ENCODE measurements at regions not wholly inside any gene's neighbourhood (a gene's known extent, or its start where the extent isn't known, plus 50 kb on each side); places are given as distances from the start of the nearest gene placed in this dataset.

DNA sequence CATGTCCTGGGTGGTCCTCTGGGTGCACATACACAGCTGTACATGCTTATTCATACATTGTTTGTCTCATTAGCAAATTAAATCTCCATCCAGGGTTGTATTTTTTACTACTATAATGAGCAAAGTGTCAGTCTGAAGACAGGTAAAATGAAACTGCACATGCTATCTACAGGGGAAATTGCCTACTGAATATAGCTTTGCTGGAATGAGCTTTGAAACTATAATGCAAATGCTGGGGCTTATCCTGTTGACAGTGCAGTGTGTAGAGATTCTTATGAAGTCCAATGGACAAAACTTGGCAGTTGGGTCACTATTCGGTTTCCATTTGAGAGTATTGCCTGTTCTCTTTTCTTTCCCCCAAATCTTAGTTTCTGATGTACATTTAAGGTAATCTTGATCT is 292.8 kb upstream of the LRP1B start:
- Histone ChIP-seq H3K9me3 (replicated peaks; ENCODE audit: control insufficient read depth, insufficient read depth, low read length) (no peaks in the 10 kb centered on the region), H3K27ac (ENCODE audit: insufficient read depth, low read depth, low read length) (no peak overlapping the region), H3K9me1 (replicated peaks; ENCODE audit: control insufficient read depth, extremely low read depth, insufficient read depth, low read length) (no peaks in the 10 kb centered on the region), H3K4me3 (replicated peaks in 1 of 3; ENCODE audit: insufficient read depth in 1 of 3, low read depth in 1 of 3, low read length in 3 of 3) (no peak overlapping the region), H3K4me1 (ENCODE audit: control insufficient read depth, extremely low read depth, insufficient read depth, low read length) (no peaks in the 10 kb centered on the region), H3K27me3 (ENCODE audit: control insufficient read depth in 2 of 2, insufficient read depth in 2 of 2, low read length in 2 of 2) (no peaks in the 10 kb centered on the region), H3K9ac (replicated peaks; ENCODE audit: extremely low read depth, insufficient read depth, low read length) (no peak overlapping the region), H2AFZ (ENCODE audit: low read depth, low read length) (no peak overlapping the region), H4K20me1 (replicated peaks; ENCODE audit: control insufficient read depth, extremely low read depth, insufficient read depth, low read length) (no peaks in the 10 kb centered on the region), H3K4me2 (ENCODE audit: insufficient read depth, low read length) (no peak overlapping the region), H3K79me2 (ENCODE audit: control insufficient read depth, insufficient read depth, low read length) (no peaks in the 10 kb centered on the region), H3K36me3 (ENCODE audit: control insufficient read depth in 2 of 2, extremely low read depth in 1 of 2, insufficient read depth in 2 of 2, low read length in 2 of 2) (no peaks in the 10 kb centered on the region)
- DNase-seq (ENCODE audit: low read depth, low spot score), result no peak
- ChIA-PET POLR2A (no interaction called here), CTCF (no interaction called here)
- dilution Hi-C loops (cut with MboI; ENCODE audit: extremely low pct_ligation_motif_present, low sequenced_read_pairs), result no loop called here
- BruUV-seq (replicated peaks), result no TSS peak
- no peak for FAIRE-seq
- TF ChIP-seq GATA2 (IDR thresholded peaks at IDR 0.05; ENCODE audit: insufficient read depth, insufficient read length, low read depth, low read length), result no peak
- TF ChIP-seq, protein P1, sequence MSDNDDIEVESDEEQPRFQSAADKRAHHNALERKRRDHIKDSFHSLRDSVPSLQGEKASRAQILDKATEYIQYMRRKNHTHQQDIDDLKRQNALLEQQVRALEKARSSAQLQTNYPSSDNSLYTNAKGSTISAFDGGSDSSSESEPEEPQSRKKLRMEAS (IDR thresholded peaks at IDR 0.05; ENCODE audit: insufficient read depth, insufficient read length), result no peak
- no peak for TF ChIP-seq JUN (IDR thresholded peaks at IDR 0.05; ENCODE audit: borderline replicate concordance, insufficient read depth, insufficient read length, low read depth)
- no peak for TF ChIP-seq POLR2AphosphoS5 (IDR thresholded peaks at IDR 0.05; ENCODE audit: insufficient read depth, low read depth, low read length)
- intact Hi-C loops (cut with micrococcal nuclease), result no loop called here

DNA sequence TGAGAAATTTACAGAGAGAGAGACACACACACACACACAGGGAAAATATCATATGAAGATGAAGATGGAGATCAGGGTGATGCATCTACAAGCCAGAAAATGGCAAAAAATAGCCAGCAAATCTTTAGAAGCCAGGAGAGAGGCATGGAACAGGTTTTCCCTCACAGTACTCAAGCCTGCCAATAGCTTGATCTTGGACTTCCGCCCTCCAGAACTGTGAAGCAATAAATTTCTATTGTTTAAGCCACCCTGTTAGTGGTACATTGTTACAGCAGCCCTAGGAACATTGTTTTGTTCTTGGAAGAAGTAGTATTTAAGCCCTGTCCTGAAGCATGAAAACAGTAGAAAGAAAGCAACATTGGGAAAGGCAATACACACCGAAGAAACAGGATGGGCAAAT is 292.0 kb upstream of the LRP1B start:
- CTCF ChIA-PET, result no interaction called here
- Histone ChIP-seq H2AFZ (ENCODE audit: low read depth, low read length) (no peak overlapping the region), H3K27me3 (ENCODE audit: control insufficient read depth in 2 of 2, insufficient read depth in 2 of 2, low read length in 2 of 2) (no peaks in the 10 kb centered on the region), H3K9me1 (replicated peaks; ENCODE audit: control insufficient read depth, extremely low read depth, insufficient read depth, low read length) (no peaks in the 10 kb centered on the region), H3K9me3 (replicated peaks; ENCODE audit: control insufficient read depth, insufficient read depth, low read length) (no peaks in the 10 kb centered on the region), H3K27ac (ENCODE audit: insufficient read depth, low read depth, low read length) (no peak overlapping the region), H3K4me1 (ENCODE audit: control insufficient read depth, extremely low read depth, insufficient read depth, low read length) (no peaks in the 10 kb centered on the region), H3K9ac (replicated peaks; ENCODE audit: extremely low read depth, insufficient read depth, low read length) (no peak overlapping the region), H3K79me2 (ENCODE audit: control insufficient read depth, insufficient read depth, low read length) (no peaks in the 10 kb centered on the region), H3K4me3 (replicated peaks in 1 of 3; ENCODE audit: insufficient read depth in 1 of 3, low read depth in 1 of 3, low read length in 3 of 3) (no peak overlapping the region), H4K20me1 (replicated peaks; ENCODE audit: control insufficient read depth, extremely low read depth, insufficient read depth, low read length) (no peaks in the 10 kb centered on the region), H3K36me3 (ENCODE audit: control insufficient read depth in 2 of 2, extremely low read depth in 1 of 2, insufficient read depth in 2 of 2, low read length in 2 of 2) (no peaks in the 10 kb centered on the region), H3K4me2 (ENCODE audit: insufficient read depth, low read length) (no peak overlapping the region)
- intact Hi-C loops (cut with micrococcal nuclease) (no loop called here), dilution Hi-C loops (cut with MboI; ENCODE audit: extremely low pct_ligation_motif_present, low sequenced_read_pairs) (no loop called here)
- BruUV-seq (replicated peaks), result no TSS peak
- TF ChIP-seq GATA2 (IDR thresholded peaks at IDR 0.05; ENCODE audit: insufficient read depth, insufficient read length, low read depth, low read length), result no peak
- no peak for TF ChIP-seq FOS (IDR thresholded peaks at IDR 0.05; ENCODE audit: borderline replicate concordance, insufficient read depth, low read length)
- TF ChIP-seq MYC (IDR thresholded peaks at IDR 0.05; ENCODE audit: low read depth, low read length), result no peak
- TF ChIP-seq, protein P2, sequence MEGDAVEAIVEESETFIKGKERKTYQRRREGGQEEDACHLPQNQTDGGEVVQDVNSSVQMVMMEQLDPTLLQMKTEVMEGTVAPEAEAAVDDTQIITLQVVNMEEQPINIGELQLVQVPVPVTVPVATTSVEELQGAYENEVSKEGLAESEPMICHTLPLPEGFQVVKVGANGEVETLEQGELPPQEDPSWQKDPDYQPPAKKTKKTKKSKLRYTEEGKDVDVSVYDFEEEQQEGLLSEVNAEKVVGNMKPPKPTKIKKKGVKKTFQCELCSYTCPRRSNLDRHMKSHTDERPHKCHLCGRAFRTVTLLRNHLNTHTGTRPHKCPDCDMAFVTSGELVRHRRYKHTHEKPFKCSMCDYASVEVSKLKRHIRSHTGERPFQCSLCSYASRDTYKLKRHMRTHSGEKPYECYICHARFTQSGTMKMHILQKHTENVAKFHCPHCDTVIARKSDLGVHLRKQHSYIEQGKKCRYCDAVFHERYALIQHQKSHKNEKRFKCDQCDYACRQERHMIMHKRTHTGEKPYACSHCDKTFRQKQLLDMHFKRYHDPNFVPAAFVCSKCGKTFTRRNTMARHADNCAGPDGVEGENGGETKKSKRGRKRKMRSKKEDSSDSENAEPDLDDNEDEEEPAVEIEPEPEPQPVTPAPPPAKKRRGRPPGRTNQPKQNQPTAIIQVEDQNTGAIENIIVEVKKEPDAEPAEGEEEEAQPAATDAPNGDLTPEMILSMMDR (IDR thresholded peaks at IDR 0.05; ENCODE audit: extremely low read depth in 1 of 2, insufficient read depth in 1 of 2, low read depth in 1 of 2, low read length in 2 of 2), result no peak
- TF ChIP-seq POLR2A (IDR thresholded peaks at IDR 0.05; ENCODE audit: low read depth, low read length), result no peak
- TF ChIP-seq, protein P1 (IDR thresholded peaks at IDR 0.05; ENCODE audit: insufficient read depth, insufficient read length), result no peak
- TF ChIP-seq POLR2AphosphoS5 (IDR thresholded peaks at IDR 0.05; ENCODE audit: insufficient read depth, low read depth, low read length), result no peak
- TF ChIP-seq EZH2 (IDR thresholded peaks at IDR 0.05; ENCODE audit: borderline replicate concordance, low read depth, low read length, severe bottlenecking), result no peak
- no peak for TF ChIP-seq JUN (IDR thresholded peaks at IDR 0.05; ENCODE audit: borderline replicate concordance, insufficient read depth, insufficient read length, low read depth)
- FAIRE-seq (no peak), DNase-seq (ENCODE audit: low read depth, low spot score) (no peak)
- POLR2A ChIA-PET, result no interaction called here

Data from endothelial cell of umbilical vein (primary cell).